ENCODE measurements at regions not wholly inside any gene's neighbourhood (a gene's known extent, or its start where the extent isn't known, plus 50 kb on each side); places are given as distances from the start of the nearest gene placed in this dataset.

GRCh38 chr7:156121434-156121833, 309.2 kb upstream of the SHH start:
- Mint-ChIP-seq H3K27ac (ENCODE audit: unreplicated experiment) (no peak overlapping the region), H3K4me1 (ENCODE audit: low read depth, unreplicated experiment) (no peaks in the 10 kb centered on the region), H3K9me3 (ENCODE audit: unreplicated experiment) (no peaks in the 10 kb centered on the region), H3K27me3 (ENCODE audit: insufficient read depth, unreplicated experiment) (no peaks in the 10 kb centered on the region), H3K36me3 (ENCODE audit: insufficient read depth, unreplicated experiment) (no peaks in the 10 kb centered on the region), H3K4me3 (ENCODE audit: unreplicated experiment) (no peak overlapping the region)
- Histone ChIP-seq H3K9me3 (no peaks in the 10 kb centered on the region), H3K4me3 (ENCODE audit: low read depth, low read length) (no peak overlapping the region), H3K4me1 (no peaks in the 10 kb centered on the region), H3K36me3 (ENCODE audit: control insufficient read depth, insufficient read depth, low read length) (no peaks in the 10 kb centered on the region), H3K27me3 (replicated peaks; ENCODE audit: control insufficient read depth, insufficient read depth, low read length) (no peaks in the 10 kb centered on the region)
- ChIA-PET POLR2A (no interaction called here), CTCF (no interaction called here)
- TF ChIP-seq CTCF (IDR thresholded peaks at IDR 0.05; ENCODE audit: insufficient read depth in 1 of 2, low read depth in 1 of 2, low read length in 1 of 2, severe bottlenecking in 1 of 2, unreplicated experiment in 1 of 2), result no peak
- BruUV-seq (replicated peaks), result no TSS peak
- intact Hi-C loops (cut with micrococcal nuclease; ENCODE audit: unreplicated experiment), result no loop called here
- DNase-seq, result no peak

- H3K27me3 ChIP-seq (replicated peaks; ENCODE audit: control insufficient read depth, insufficient read depth, low read length), result no peaks in the 10 kb centered on the region
- no TSS peak for BruUV-seq (replicated peaks)
- TF ChIP-seq CTCF (IDR thresholded peaks at IDR 0.05; ENCODE audit: insufficient read depth in 1 of 2, low read depth in 1 of 2, low read length in 1 of 2, severe bottlenecking in 1 of 2, unreplicated experiment in 1 of 2), result no peak
Observed at GRCh38 chr7:156120552-156120951, 308.3 kb upstream of the SHH start.

GRCh38 chr7:156119771-156120170, 307.5 kb upstream of the SHH start:
- Mint-ChIP-seq H3K27ac (ENCODE audit: unreplicated experiment) (no peak overlapping the region), H3K4me1 (ENCODE audit: low read depth, unreplicated experiment) (no peaks in the 10 kb centered on the region), H3K36me3 (ENCODE audit: insufficient read depth, unreplicated experiment) (no peaks in the 10 kb centered on the region), H3K9me3 (ENCODE audit: unreplicated experiment) (no peaks in the 10 kb centered on the region), H3K4me3 (ENCODE audit: unreplicated experiment) (no peak overlapping the region), H3K27me3 (ENCODE audit: insufficient read depth, unreplicated experiment) (no peaks in the 10 kb centered on the region)
- intact Hi-C loops (cut with micrococcal nuclease; ENCODE audit: unreplicated experiment), result no loop called here
- Histone ChIP-seq H3K4me1 (no peaks in the 10 kb centered on the region), H3K36me3 (ENCODE audit: control insufficient read depth, insufficient read depth, low read length) (no peaks in the 10 kb centered on the region), H3K9me3 (no peaks in the 10 kb centered on the region), H3K27me3 (replicated peaks; ENCODE audit: control insufficient read depth, insufficient read depth, low read length) (no peaks in the 10 kb centered on the region), H3K4me3 (ENCODE audit: low read depth, low read length) (no peak overlapping the region)
- ChIA-PET POLR2A (no interaction called here), CTCF (no interaction called here)
- BruUV-seq (replicated peaks), result no TSS peak
- DNase-seq, result no peak
- no peak for TF ChIP-seq CTCF (IDR thresholded peaks at IDR 0.05; ENCODE audit: insufficient read depth in 1 of 2, low read depth in 1 of 2, low read length in 1 of 2, severe bottlenecking in 1 of 2, unreplicated experiment in 1 of 2)

More at GRCh38 chr7:156120552-156120951, 308.3 kb upstream of the SHH start:
- intact Hi-C loops (cut with micrococcal nuclease; ENCODE audit: unreplicated experiment), result no loop called here
- no peaks in the 10 kb centered on the region for H3K36me3 ChIP-seq (ENCODE audit: control insufficient read depth, insufficient read depth, low read length)
- no peaks in the 10 kb centered on the region for H3K36me3 Mint-ChIP-seq (ENCODE audit: insufficient read depth, unreplicated experiment)
- no peak for DNase-seq
- no peak overlapping the region for H3K4me3 Mint-ChIP-seq (ENCODE audit: unreplicated experiment)
- POLR2A ChIA-PET, result no interaction called here
- H3K27me3 Mint-ChIP-seq (ENCODE audit: insufficient read depth, unreplicated experiment), result no peaks in the 10 kb centered on the region
- no peaks in the 10 kb centered on the region for H3K9me3 Mint-ChIP-seq (ENCODE audit: unreplicated experiment)
- H3K4me3 ChIP-seq (ENCODE audit: low read depth, low read length), result no peak overlapping the region
- H3K27ac Mint-ChIP-seq (ENCODE audit: unreplicated experiment), result no peak overlapping the region
- no peaks in the 10 kb centered on the region for H3K9me3 ChIP-seq
- H3K4me1 Mint-ChIP-seq (ENCODE audit: low read depth, unreplicated experiment), result no peaks in the 10 kb centered on the region
- no peaks in the 10 kb centered on the region for H3K4me1 ChIP-seq
- CTCF ChIA-PET, result no interaction called here
